HG02981 (cell line): ENCODE measurements at regions not wholly inside any gene's neighbourhood (a gene's known extent, or its start where the extent isn't known, plus 50 kb on each side); places are given as distances from the start of the nearest gene placed in this dataset.

Experiments used
- ATAC-seq: cut with Tn5 transposase; IDR thresholded peaks from one replicate; pipeline ENCODE4 v1.9.1; 2021; ENCODE audit warnings: mild to moderate bottlenecking, moderate library complexity; ENCODE audit not compliant: unreplicated experiment

- ATAC-seq = no peak
Observed at GRCh38 chr7:115478426-115478825, 552.1 kb downstream of the TFEC start.

GRCh38 chr7:115477193-115477651, 553.3 kb downstream of the TFEC start:
- no peak for ATAC-seq

GRCh38 chr7:115476671-115477181, 553.8 kb downstream of the TFEC start:
- no peak for ATAC-seq

- no peak for ATAC-seq
Observed at GRCh38 chr7:115475761-115476385, 554.0 kb downstream of the MDFIC start.

- ATAC-seq = no peak
Observed at GRCh38 chr7:115475206-115475605, 553.3 kb downstream of the MDFIC start.

- ATAC-seq = no peak
Observed at GRCh38 chr7:115474137-115474536, 552.2 kb downstream of the MDFIC start.

- no peak for ATAC-seq
Observed at GRCh38 chr7:115471891-115472290, 550.0 kb downstream of the MDFIC start.

GRCh38 chr7:115462301-115463015, 540.6 kb downstream of the MDFIC start:
- no peak for ATAC-seq

GRCh38 chr7:115449689-115450088, 527.8 kb downstream of the MDFIC start:
- no peak for ATAC-seq

- no peak for ATAC-seq
Observed at GRCh38 chr7:115447495-115447894, 525.6 kb downstream of the MDFIC start.

GRCh38 chr7:115441033-115441432, 519.1 kb downstream of the MDFIC start:
- no peak for ATAC-seq

- ATAC-seq = peak; percentile 96
Observed at GRCh38 chr7:115435178-115435577, 513.3 kb downstream of the MDFIC start.

- ATAC-seq = no peak
Observed at GRCh38 chr7:115429918-115430317, 508.0 kb downstream of the MDFIC start.

- no peak for ATAC-seq
Observed at GRCh38 chr7:115417662-115418061, 495.8 kb downstream of the MDFIC start.

- ATAC-seq = peak; percentile 95
Observed at GRCh38 chr7:115410972-115411686, 489.2 kb downstream of the MDFIC start.

- ATAC-seq = peak; percentile 5
Observed at GRCh38 chr7:115410434-115410820, 488.5 kb downstream of the MDFIC start.

GRCh38 chr7:115409682-115410433, 488.0 kb downstream of the MDFIC start:
- no peak for ATAC-seq

- ATAC-seq = no peak
Observed at GRCh38 chr7:115406219-115406618, 484.3 kb downstream of the MDFIC start.

- no peak for ATAC-seq
Observed at GRCh38 chr7:115387137-115387536, 465.2 kb downstream of the MDFIC start.

- no peak for ATAC-seq
Observed at GRCh38 chr7:115379321-115379720, 457.4 kb downstream of the MDFIC start.

- ATAC-seq = peak; percentile 74
Observed at GRCh38 chr7:115368998-115369397, 447.1 kb downstream of the MDFIC start.
